AG04450 (cell line): ENCODE measurements at regions not wholly inside any gene's neighbourhood (a gene's known extent, or its start where the extent isn't known, plus 50 kb on each side); places are given as distances from the start of the nearest gene placed in this dataset.

Experiments used
- CTCF ChIA-PET: fragments of 300-600, 350-600 bp; formaldehyde crosslinking; extraction: SDS; loops from one replicate; lab custom pipeline; 2022; ENCODE audit warnings: antibody characterized with exemption, inconsistent platforms; lab: Charles Lee
- POLR2A ChIA-PET: fragments of 350-600 bp; formaldehyde crosslinking; extraction: SDS; loops from one replicate; lab custom pipeline; 2021; ENCODE audit warnings: antibody characterized with exemption, inconsistent platforms; lab: Yijun Ruan, JAX
- DNase-seq: peaks from one replicate; pipeline ENCODE4 v3.0.0-alpha.2; 2011; ENCODE audit warnings: low read depth, low spot score
- H3K27ac ChIP-seq: one replicate; pipeline ENCODE4 v1.5.1; 2012; ENCODE audit warnings: low read depth, low read length, control low read depth
- H3K27me3 ChIP-seq: one replicate; pipeline ENCODE4 v1.6.0; 2012; ENCODE audit warnings: low read length; ENCODE audit not compliant: control insufficient read depth, insufficient read depth
- H3K4me3 ChIP-seq: 2 replicates; pipeline ENCODE4 v1.5.1; 2011; ENCODE audit warnings: mild to moderate bottlenecking, low read depth, low read length, control low read depth
- H3K9me3 ChIP-seq: 2 replicates; pipeline ENCODE4 v1.5.1; 2012; ENCODE audit warnings: low read length; ENCODE audit not compliant: control insufficient read depth, insufficient read depth
- TF ChIP-seq, protein P1 (sequence below): IDR thresholded peaks from 2 replicates; pipeline ENCODE4 v1.5.1; 2011; ENCODE audit warnings: low read depth, low read length, control low read depth, inconsistent platforms

DNA sequence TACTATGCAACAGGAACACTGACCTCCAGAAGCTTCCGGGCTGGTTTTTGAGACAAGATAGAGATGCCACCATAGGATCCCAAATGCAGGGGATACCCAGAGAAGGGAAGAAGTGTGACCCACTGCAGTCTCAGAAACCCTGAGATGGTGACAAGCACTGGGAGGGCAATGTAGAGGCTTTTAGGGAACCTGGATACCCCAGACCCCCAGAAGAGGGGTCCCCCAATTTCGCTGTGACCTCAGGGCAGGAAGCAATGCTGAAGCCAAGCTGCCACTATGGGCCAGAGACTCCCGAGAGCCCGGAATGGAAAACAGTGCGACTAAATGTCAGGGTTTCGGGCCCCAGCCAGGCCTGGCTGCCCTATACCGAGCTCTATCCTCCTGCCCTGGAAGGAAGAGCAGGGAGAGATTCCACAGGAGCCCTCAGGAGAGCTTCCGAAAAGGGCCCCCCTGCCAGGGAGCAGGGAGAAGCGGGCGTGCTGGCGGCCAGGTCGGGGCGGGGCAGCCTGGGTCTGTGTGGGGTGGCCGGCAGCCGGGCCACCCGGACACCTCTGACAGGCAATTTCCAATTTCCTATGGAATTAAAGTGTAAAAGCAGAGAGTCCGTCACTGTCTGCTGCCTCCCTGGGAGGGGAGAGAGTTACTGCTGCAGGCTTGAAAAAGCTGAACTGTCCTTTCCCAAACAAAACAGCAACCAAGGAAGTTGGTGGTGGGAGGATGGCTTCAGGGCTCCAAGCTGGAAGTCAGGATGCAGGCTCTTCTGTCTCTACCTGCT, 154.2 kb downstream of the FGF18 start:
- POLR2A ChIA-PET: no interaction called here
- no peak for DNase-seq
- TF ChIP-seq, protein P1, sequence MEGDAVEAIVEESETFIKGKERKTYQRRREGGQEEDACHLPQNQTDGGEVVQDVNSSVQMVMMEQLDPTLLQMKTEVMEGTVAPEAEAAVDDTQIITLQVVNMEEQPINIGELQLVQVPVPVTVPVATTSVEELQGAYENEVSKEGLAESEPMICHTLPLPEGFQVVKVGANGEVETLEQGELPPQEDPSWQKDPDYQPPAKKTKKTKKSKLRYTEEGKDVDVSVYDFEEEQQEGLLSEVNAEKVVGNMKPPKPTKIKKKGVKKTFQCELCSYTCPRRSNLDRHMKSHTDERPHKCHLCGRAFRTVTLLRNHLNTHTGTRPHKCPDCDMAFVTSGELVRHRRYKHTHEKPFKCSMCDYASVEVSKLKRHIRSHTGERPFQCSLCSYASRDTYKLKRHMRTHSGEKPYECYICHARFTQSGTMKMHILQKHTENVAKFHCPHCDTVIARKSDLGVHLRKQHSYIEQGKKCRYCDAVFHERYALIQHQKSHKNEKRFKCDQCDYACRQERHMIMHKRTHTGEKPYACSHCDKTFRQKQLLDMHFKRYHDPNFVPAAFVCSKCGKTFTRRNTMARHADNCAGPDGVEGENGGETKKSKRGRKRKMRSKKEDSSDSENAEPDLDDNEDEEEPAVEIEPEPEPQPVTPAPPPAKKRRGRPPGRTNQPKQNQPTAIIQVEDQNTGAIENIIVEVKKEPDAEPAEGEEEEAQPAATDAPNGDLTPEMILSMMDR: no peak
- CTCF ChIA-PET: interaction anchor here (1.0 kb wide), 1 partner anchor 335 kb away, joined by 3 read pairs; no protein-coding TSS in a partner anchor
- no peak overlapping the region for H3K27ac ChIP-seq
- H3K9me3 ChIP-seq: peaks cover 4% of the 10 kb centered on the region
- peaks cover 5% of the 10 kb centered on the region for H3K27me3 ChIP-seq
- H3K4me3 ChIP-seq: no peak overlapping the region

DNA sequence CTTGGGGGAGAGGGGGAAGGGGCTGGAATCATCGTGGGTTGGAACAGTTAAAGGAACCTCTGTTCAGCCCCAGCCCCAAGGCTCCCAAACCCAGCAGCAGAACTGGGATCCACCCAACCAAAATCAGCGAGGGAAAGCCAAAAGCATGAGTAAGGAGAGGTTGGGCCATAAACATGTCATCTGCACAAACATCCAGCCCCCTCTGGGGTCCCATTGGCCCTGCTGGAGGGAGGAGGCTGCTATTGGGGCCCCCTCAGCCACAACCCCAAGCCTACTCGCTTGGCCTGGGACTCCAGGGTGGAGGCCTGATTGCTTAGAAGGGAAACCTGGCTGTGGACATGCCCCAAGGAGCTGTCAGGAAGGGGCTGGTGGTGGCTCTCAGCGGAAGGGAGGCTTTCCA, 154.9 kb downstream of the FGF18 start:
- ChIA-PET CTCF (interaction anchor here (0.6 kb wide), 1 partner anchor 941 kb away, joined by 3 read pairs; no protein-coding TSS in a partner anchor), POLR2A (no interaction called here)
- H3K27ac ChIP-seq: no peak overlapping the region
- peaks cover 5% of the 10 kb centered on the region for H3K27me3 ChIP-seq
- TF ChIP-seq, protein P1: no peak
- DNase-seq: no peak
- peaks cover 4% of the 10 kb centered on the region for H3K9me3 ChIP-seq
- H3K4me3 ChIP-seq: no peak overlapping the region

DNA sequence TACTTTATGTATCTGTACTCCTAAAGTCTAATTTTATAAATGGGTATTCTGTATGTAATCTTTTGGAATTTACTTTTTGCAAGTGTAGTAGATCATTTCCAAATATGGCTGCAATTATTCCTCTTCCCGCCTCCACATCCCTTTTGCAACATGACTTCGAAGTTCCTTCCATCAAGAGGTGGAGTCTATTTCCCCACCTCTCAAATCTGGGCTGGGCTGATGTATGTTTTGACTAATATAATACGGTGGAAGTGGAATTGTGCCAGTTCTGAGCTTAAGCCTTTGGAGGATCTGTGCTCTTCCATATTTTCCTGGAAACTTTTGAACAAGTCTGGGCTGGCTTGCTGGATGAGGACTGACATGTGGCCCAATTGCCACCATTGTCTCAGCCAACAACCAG, 155.9 kb downstream of the FGF18 start:
- Histone ChIP-seq H3K27me3 (peaks cover 5% of the 10 kb centered on the region), H3K27ac (no peak overlapping the region), H3K9me3 (peaks cover 4% of the 10 kb centered on the region), H3K4me3 (no peak overlapping the region)
- no peak for DNase-seq
- POLR2A ChIA-PET: no interaction called here
- TF ChIP-seq, protein P1: no peak
- CTCF ChIA-PET: no interaction called here

DNA sequence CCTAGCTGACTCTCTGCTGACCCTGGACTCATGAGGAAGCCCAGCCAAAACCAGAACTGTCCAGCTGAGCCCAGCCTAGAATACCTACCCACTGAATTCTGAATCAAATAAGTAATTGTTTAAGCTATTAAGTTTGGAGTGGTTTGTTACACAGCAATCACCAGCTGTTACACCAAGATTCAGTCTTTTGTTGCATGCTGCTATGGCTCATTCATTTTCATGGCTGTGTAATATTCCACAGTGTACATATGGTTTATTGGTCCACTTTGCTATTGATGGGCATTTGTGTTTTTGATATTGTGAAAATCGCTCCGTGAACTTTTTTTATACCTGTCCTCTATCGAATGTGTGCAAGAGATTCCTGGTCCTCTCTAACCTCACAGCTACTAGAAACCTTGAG, 156.4 kb downstream of the FGF18 start:
- ChIA-PET POLR2A (no interaction called here), CTCF (no interaction called here)
- Histone ChIP-seq H3K27me3 (peaks cover 5% of the 10 kb centered on the region), H3K9me3 (peaks cover 4% of the 10 kb centered on the region), H3K4me3 (no peak overlapping the region), H3K27ac (no peak overlapping the region)
- DNase-seq: no peak
- TF ChIP-seq, protein P1: no peak

DNA sequence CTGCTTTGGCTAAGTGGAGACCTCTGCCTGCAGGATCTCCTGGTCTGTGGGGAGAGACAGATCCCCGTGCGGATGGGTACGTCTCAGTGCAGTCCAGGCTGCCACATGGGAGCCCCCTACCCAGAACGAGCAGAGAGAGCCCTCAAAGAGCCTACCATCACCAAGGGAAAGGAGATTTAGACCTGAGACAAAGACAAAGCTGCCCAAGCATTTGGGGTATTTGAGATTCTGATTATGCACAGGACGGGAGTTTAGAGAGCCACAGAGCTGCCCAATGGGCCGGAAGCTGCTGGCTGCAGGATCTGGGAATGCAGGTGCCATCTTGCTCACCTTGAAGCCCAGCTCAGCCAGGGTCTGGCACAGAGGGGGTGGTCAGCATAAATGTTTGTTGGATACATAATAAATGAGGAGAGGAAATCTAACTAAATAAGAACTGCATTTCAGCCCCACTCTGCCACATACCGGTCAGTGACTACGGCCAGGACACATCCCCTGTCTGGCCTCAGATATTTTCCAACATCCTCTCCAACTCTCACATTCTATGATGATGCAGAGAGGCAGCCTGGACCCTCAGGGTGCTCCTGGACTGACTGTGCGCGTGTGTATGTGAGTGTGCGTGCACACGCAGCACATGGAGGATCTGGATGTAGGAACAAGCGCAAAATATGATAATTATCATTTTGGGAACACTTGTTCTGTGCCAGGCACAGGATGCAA, 157.8 kb downstream of the FGF18 start:
- no peak overlapping the region for H3K27ac ChIP-seq
- no peak for DNase-seq
- TF ChIP-seq, protein P1: no peak
- H3K4me3 ChIP-seq: no peak overlapping the region
- POLR2A ChIA-PET: no interaction called here
- CTCF ChIA-PET: no interaction called here
- peaks cover 5% of the 10 kb centered on the region for H3K27me3 ChIP-seq
- H3K9me3 ChIP-seq: peaks cover 4% of the 10 kb centered on the region
